Stimulated activated CD8-positive, alpha-beta memory T cell treated with anti-CD3 and anti-CD28 coated beads, Interleukin-12 subunit alpha, Interleukin-12 subunit beta, amount 100 ng/mL, for 24 hours (primary cell): ENCODE measurements at regions not wholly inside any gene's neighbourhood (a gene's known extent, or its start where the extent isn't known, plus 50 kb on each side); places are given as distances from the start of the nearest gene placed in this dataset.

Source experiments
- DNase-seq: peaks from one replicate; pipeline ENCODE4 v3.0.0-alpha.2; 2020; ENCODE audit errors: extremely low read depth

- no peak for DNase-seq
Measured at GRCh38 chr7:130994378-130995115, 260.5 kb upstream of the KLF14 start.

GRCh38 chr7:130995252-130996081 is 261.5 kb upstream of the KLF14 start:
- DNase-seq, result no peak

- no peak for DNase-seq
Measured at GRCh38 chr7:130996205-130996832, 262.3 kb upstream of the KLF14 start.

- DNase-seq, result no peak
Measured at GRCh38 chr7:130996833-130997231, 262.8 kb upstream of the KLF14 start.

- DNase-seq, result no peak
Measured at GRCh38 chr7:130998993-130999602, 265.1 kb upstream of the KLF14 start.

GRCh38 chr7:130999926-131000325 is 265.9 kb upstream of the KLF14 start:
- no peak for DNase-seq

GRCh38 chr7:131000389-131000788 is 266.4 kb upstream of the KLF14 start:
- no peak for DNase-seq

- DNase-seq, result no peak
Measured at GRCh38 chr7:131000873-131001272, 266.9 kb upstream of the KLF14 start.

GRCh38 chr7:131002600-131002999 is 268.6 kb upstream of the KLF14 start:
- DNase-seq, result no peak

- DNase-seq, result no peak
Measured at GRCh38 chr7:131003634-131004033, 269.6 kb upstream of the KLF14 start.

- no peak for DNase-seq
Measured at GRCh38 chr7:131004371-131004770, 270.4 kb upstream of the KLF14 start.

GRCh38 chr7:131007439-131008330 is 273.7 kb upstream of the KLF14 start:
- no peak for DNase-seq

GRCh38 chr7:131008840-131009711 is 275.1 kb upstream of the KLF14 start:
- DNase-seq, result no peak

- no peak for DNase-seq
Measured at GRCh38 chr7:131010029-131010716, 276.2 kb upstream of the KLF14 start.

GRCh38 chr7:131010717-131011431 is 276.9 kb upstream of the KLF14 start:
- DNase-seq, result no peak

- DNase-seq, result no peak
Measured at GRCh38 chr7:131011432-131011742, 277.4 kb upstream of the KLF14 start.

- DNase-seq, result no peak
Measured at GRCh38 chr7:131011976-131012375, 278.0 kb upstream of the KLF14 start.

GRCh38 chr7:131012477-131013031 is 278.5 kb upstream of the KLF14 start:
- no peak for DNase-seq

GRCh38 chr7:131013716-131014115 is 279.7 kb upstream of the KLF14 start:
- no peak for DNase-seq
